Fibroblast of the aortic adventitia (primary cell): ENCODE measurements at regions not wholly inside any gene's neighbourhood (a gene's known extent, or its start where the extent isn't known, plus 50 kb on each side); places are given as distances from the start of the nearest gene placed in this dataset.

ENCODE experiments used
- DNase-seq: peaks from one replicate; pipeline ENCODE4 v3.0.0-alpha.2; 2010; ENCODE audit warnings: low read depth
- H3K4me3 ChIP-seq: 2 replicates; pipeline ENCODE4 v1.5.1; 2011; ENCODE audit warnings: low read depth, mild to moderate bottlenecking, control low read depth, low read length, moderate library complexity
- TF ChIP-seq, protein P1 (sequence below): IDR thresholded peaks from 2 replicates; pipeline ENCODE4 v1.5.1; 2011; ENCODE audit warnings: mild to moderate bottlenecking, low read length, control low read depth, inconsistent platforms; ENCODE audit not compliant: insufficient read depth

DNA sequence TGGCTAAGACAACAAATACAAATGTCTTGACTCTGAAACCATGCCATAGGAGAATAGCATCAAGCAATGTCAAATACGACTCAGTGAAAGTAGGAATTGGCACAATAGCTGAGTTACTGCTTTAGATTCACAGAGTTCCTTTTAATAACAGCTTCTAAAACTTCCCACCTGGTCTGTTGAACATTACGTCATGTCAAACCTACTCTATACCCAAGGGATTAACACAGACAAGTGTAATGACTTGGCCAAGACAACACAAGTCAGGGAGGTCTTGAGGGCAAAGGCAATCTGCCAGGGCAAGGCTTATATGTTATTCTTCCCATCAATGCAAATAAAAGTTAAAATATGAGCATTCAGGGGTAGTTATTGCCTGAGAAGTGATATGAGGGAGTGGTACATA is 265.1 kb upstream of the PRDM1 start:
- no peak for DNase-seq
- no peak overlapping the region for H3K4me3 ChIP-seq
- TF ChIP-seq, protein P1, sequence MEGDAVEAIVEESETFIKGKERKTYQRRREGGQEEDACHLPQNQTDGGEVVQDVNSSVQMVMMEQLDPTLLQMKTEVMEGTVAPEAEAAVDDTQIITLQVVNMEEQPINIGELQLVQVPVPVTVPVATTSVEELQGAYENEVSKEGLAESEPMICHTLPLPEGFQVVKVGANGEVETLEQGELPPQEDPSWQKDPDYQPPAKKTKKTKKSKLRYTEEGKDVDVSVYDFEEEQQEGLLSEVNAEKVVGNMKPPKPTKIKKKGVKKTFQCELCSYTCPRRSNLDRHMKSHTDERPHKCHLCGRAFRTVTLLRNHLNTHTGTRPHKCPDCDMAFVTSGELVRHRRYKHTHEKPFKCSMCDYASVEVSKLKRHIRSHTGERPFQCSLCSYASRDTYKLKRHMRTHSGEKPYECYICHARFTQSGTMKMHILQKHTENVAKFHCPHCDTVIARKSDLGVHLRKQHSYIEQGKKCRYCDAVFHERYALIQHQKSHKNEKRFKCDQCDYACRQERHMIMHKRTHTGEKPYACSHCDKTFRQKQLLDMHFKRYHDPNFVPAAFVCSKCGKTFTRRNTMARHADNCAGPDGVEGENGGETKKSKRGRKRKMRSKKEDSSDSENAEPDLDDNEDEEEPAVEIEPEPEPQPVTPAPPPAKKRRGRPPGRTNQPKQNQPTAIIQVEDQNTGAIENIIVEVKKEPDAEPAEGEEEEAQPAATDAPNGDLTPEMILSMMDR = no peak

DNA sequence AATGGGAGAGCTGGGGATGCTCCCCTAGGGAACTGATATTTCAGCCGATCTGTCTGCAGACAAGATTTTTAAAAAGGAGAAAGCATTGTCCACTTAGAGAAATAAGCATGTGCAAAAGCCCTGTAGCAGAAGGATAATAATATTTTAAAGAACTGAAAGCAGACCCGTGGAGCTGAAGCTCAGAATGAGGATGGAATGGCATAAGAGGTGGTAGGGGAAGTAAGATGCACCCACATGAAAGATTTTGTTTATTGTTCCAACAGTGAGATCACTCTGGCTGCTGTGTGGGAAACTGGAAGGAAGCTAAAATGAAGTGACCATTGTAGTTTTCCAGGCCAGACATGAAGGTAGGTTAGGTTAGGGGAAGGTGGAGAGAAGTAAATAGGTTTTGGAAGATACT is 266.4 kb upstream of the PRDM1 start:
- TF ChIP-seq, protein P1 = no peak

DNA sequence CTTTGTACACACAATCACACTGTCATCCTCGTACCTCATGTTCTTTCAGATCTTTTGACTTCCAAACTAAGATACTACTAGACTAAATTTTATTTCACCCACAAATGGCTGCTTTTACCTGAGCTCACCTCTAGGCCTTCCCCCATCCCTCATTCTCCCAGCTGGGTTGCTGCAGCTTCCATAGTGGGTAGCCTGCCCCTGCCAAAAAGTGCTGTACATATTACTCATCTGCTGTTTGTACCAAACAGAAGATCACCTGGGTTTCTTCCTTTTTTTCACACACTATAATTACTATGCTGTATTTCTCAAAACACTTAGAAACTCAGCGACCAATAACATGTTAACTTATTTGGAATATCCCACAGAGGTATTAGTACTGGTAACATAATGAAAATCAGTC is 267.6 kb upstream of the PRDM1 start:
- TF ChIP-seq, protein P1 = no peak
- H3K4me3 ChIP-seq = no peak overlapping the region
- DNase-seq = no peak

More for the DNA sequence above, 266.4 kb upstream of the PRDM1 start:
- no peak for DNase-seq
- no peak overlapping the region for H3K4me3 ChIP-seq

DNA sequence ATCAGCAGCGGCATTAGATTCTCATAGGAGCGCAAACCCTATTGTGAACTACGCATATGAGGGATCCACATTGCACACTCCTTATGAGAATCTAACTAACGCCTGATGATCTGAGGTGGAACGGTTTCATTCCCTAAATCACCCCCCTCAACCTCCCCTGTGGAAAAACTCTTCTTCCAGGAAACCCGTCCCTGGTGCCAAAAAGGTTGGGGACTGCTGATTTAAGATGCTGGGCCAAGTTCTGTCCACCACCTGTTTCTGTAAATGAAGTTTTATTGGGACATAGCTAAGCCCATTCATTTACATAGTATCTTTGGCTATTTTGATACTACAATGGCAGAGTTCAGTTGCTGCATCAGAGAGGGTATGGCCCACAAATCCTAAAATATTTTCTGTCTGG is 268.2 kb upstream of the PRDM1 start:
- H3K4me3 ChIP-seq = no peak overlapping the region
- TF ChIP-seq, protein P1 = no peak
- DNase-seq = no peak

DNA sequence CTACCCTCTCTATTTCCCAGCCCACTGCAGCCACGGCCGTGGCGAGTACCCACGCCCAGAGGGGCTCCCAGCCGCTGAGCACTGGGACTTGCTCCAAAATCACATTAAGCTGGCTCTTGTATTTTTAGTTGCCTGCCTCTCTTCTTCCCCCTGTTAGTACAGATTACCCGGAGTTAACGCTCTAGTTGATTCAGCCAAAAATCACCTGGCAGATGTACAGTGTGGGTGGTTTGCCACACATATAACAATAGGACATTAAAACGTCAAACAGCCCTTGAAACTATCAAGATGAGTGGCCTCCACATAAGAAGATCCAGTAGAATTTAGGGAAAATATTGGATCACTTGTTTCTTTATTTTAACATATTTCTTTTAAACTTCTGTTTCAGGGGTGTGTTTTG is 268.8 kb upstream of the PRDM1 start:
- no peak for DNase-seq
- H3K4me3 ChIP-seq = no peak overlapping the region
- TF ChIP-seq, protein P1 = no peak

DNA sequence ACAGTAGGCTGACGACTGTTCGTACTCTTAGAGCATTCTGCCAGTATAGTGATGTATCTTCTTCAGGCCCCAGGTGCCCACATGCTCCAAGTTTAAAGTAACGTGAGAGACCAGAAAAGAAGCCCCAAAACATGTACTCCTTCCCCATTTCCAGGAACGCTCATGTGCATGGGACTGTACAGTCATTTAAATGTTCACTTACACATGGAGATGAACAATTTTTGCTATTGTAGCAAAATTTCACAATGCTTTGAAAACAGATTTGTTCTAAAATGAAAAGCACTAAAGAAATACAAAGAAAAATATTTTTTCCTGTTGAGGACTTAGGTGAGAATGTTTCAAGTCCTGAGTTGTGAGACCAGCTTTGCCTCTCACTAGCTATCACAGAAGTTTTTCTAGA is 269.3 kb upstream of the PRDM1 start:
- TF ChIP-seq, protein P1 = no peak
- no peak for DNase-seq
- H3K4me3 ChIP-seq = no peak overlapping the region
